ENCODE measurements at regions not wholly inside any gene's neighbourhood (a gene's known extent, or its start where the extent isn't known, plus 50 kb on each side); places are given as distances from the start of the nearest gene placed in this dataset.
A peak's percentile ranks its signal among the peaks of the same experiment; 100 is the strongest.

DNA sequence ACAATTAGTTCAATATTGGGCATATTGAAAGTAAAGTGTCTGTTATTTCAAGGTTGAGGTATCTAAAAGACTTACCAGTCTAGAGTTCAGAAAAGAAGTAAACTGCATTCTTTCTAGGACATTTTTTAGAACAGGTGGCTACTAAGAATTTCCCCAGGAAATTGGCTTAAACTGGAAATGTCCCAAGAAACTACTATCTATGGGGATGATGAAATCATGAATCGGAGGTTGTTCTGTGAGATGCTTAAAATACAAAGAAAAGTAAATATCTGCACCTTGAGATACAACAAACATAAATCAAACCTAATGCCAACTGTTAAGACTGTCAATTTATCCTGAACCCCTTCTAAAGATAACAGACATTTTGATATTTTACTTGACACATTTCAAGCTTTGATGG is 226.5 kb upstream of the NREP start:
- Histone ChIP-seq H3K9me3 (peaks cover 0 to 2% of the 10 kb centered on the region in 2 donors), H3K27me3 (no peaks in the 10 kb centered on the region), H3K4me3 (no peak overlapping the region), H3K4me1 (no peaks in the 10 kb centered on the region), H3K36me3 (no peaks in the 10 kb centered on the region), H3K27ac (no peak overlapping the region)
- TF ChIP-seq, protein P1, sequence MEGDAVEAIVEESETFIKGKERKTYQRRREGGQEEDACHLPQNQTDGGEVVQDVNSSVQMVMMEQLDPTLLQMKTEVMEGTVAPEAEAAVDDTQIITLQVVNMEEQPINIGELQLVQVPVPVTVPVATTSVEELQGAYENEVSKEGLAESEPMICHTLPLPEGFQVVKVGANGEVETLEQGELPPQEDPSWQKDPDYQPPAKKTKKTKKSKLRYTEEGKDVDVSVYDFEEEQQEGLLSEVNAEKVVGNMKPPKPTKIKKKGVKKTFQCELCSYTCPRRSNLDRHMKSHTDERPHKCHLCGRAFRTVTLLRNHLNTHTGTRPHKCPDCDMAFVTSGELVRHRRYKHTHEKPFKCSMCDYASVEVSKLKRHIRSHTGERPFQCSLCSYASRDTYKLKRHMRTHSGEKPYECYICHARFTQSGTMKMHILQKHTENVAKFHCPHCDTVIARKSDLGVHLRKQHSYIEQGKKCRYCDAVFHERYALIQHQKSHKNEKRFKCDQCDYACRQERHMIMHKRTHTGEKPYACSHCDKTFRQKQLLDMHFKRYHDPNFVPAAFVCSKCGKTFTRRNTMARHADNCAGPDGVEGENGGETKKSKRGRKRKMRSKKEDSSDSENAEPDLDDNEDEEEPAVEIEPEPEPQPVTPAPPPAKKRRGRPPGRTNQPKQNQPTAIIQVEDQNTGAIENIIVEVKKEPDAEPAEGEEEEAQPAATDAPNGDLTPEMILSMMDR (IDR thresholded peaks at IDR 0.05), result no peak
- DNase-seq (no peak), ATAC-seq (no peak)
- intact Hi-C loops (cut with DNase I), result no loop called here

DNA sequence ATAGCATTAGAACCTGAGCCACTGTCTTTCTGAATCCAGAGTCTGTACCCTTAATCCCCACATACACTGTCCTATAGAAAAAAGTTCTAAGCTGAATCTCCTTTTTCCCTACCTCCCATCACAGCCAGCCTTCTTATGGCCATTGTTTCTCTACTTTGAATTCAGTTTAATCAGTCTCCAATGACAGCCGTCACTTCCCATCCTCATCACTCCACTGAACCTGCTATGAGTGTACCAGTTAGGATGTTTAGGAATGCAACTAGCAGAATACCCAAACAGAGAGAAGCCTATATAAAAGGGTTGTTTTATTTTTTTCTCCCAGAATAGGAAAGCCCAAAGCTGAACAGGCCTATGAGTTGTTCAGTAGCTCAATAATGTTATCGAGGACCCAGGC is 220.4 kb upstream of the NREP start:
- no peaks in the 10 kb centered on the region for H3K9me3 ChIP-seq
- TF ChIP-seq, protein P1 (IDR thresholded peaks at IDR 0.05), result no peak
- DNase-seq (no peak), ATAC-seq (no peak)
- no peaks in the 10 kb centered on the region for H3K27me3 ChIP-seq
- intact Hi-C loops (cut with DNase I), result no loop called here
- no peaks in the 10 kb centered on the region for H3K36me3 ChIP-seq
- no peaks in the 10 kb centered on the region for H3K4me1 ChIP-seq
- H3K27ac ChIP-seq, result no peak overlapping the region
- no peak overlapping the region for H3K4me3 ChIP-seq

DNA sequence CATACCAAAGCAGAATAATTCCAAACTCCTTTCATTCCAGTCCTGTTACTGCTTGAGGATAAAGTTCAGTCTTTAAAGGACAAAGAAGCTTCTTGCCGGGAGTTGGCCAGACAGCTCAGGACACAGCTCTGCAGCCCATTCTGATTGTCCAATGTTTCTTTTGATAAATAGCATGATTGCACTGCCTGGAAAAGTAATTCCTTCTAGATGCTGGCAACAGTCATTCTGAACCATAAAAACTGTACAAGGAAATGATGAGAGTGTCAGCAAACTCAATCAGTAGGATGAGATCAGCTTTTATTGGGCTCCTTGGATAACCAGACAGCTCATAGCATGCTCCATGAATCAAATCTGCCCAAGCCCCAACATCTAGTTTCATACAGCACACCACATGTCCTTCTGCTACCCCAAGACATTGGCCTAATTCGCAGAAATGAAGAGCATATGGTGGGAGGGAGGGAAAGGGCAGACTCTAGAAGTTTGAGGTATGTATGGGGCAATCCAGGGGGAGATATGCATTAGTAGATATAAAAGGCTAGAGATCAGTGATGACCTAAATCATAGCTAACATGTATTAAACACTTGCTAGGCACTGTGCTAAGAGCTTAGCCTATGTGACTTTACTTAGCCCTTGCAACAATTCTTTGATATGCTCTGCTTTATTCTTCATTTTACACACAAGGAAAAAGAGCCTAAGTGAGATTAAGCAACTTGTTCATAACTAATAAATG is 219.9 kb upstream of the NREP start:
- intact Hi-C loops (cut with DNase I), result no loop called here
- no peak for ATAC-seq

DNA sequence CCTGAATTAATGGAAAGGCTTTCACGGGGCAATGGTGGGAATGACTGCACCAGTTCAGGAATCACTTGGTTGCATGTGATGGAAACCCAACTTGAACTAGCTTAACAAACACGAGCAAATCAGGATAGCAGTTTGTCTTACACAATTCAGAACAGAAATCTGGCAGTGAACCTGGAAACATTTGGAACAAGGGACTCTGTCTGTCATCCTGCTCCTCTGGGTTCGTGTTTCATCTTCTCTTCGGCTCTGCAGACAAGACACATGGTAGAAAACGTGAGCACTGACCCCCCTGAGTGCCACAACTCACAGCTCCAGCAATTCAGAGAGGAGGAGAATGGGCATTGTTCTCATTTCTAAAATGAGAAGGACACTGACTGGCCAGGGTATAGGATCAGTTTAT is 218.1 kb upstream of the NREP start:
- ATAC-seq, result no peak
- Histone ChIP-seq H3K27me3 (no peaks in the 10 kb centered on the region), H3K9me3 (no peaks in the 10 kb centered on the region), H3K4me1 (no peaks in the 10 kb centered on the region), H3K36me3 (no peaks in the 10 kb centered on the region), H3K4me3 (no peak overlapping the region), H3K27ac (no peak overlapping the region)
- TF ChIP-seq, protein P1 (IDR thresholded peaks at IDR 0.05), result no peak
- peak in 1 of 4 donors; percentile 27 for DNase-seq
- intact Hi-C loops (cut with DNase I), result no loop called here

More for the DNA sequence above, 219.9 kb upstream of the NREP start:
- Histone ChIP-seq H3K27me3 (no peaks in the 10 kb centered on the region), H3K27ac (no peak overlapping the region), H3K36me3 (no peaks in the 10 kb centered on the region), H3K9me3 (no peaks in the 10 kb centered on the region), H3K4me3 (no peak overlapping the region), H3K4me1 (no peaks in the 10 kb centered on the region)
- TF ChIP-seq, protein P1 (IDR thresholded peaks at IDR 0.05), result no peak
- DNase-seq, result no peak

DNA sequence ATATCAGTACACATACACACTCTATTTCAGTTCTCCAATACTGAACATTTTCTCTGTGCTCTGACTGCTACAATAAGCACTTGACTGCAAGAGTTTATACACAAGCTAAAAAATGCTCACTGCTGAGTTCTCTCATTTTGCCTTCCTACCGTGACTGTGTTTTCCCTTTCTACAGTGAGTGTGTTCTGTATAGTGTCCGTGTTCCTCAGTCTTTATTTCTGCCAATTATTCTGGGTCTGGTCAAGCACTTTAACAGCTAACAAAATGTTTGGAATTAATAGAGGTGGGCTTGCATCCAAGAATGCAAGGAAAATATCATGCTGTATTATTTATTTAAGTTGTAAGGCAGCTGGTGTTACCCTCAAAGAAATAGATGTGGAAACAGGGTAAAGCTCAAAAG is 217.0 kb upstream of the NREP start:
- Histone ChIP-seq H3K27me3 (no peaks in the 10 kb centered on the region), H3K4me1 (no peaks in the 10 kb centered on the region), H3K9me3 (no peaks in the 10 kb centered on the region), H3K36me3 (no peaks in the 10 kb centered on the region), H3K27ac (no peak overlapping the region), H3K4me3 (no peak overlapping the region)
- DNase-seq (peak in 2 of 4 donors; percentile 26 to 28), ATAC-seq (no peak)
- TF ChIP-seq, protein P1 (IDR thresholded peaks at IDR 0.05), result no peak
- intact Hi-C loops (cut with DNase I), result no loop called here
